Heart left ventricle (tissue), 13 donors: ENCODE measurements at regions not wholly inside any gene's neighbourhood (a gene's known extent, or its start where the extent isn't known, plus 50 kb on each side); places are given as distances from the start of the nearest gene placed in this dataset.

Experiments
- CTCF ChIP-seq, 12 donors: fragments of 200-600 bp; sonication (generic) in 4 of 12; IDR thresholded peaks; one replicate each; pipeline versions ENCODE4 v1.5.0 to v1.8.0; 2018 to 2022; ENCODE audit warnings: antibody characterized with exemption in 12 of 12, mild to moderate bottlenecking in 5 of 12
- POLR2A ChIP-seq, 2 donors: fragments of 450-650 bp; IDR thresholded peaks; one replicate each; pipeline ENCODE4 v1.6.1; 2017; ENCODE audit warnings: antibody characterized with exemption in 2 of 2, mild to moderate bottlenecking in 2 of 2, moderate library complexity in 2 of 2
- donor health status: ischemic (EF 13 %, LVEDD 7.1; RV severe dilation, severe dysfunction).
- donor health status: DM: no; HTN: yes; CAD: no.
- donor health status: DM: no; HTN: no; CAD: no.
- donor health status: ischemic (EF 25% LVEDD 6.9; RV normal size, moderate dysfunction).
- donor health status: ischemic (EF 25% LVEDD 5.7; RV mildly dilated, moderate dysfunction).
- donor health status: ischemic (EF 35%, LVEDD 5.7; RV mildly dilated, moderate dysfunction).
- donor health status: nonischemic (EF 11% LVEDD 7.7; RV severe dilation, severe dysfunction).
- donor health status: DM: yes; HTN: yes; CAD: no.
- donor health status: PGD.
- donor health status: ischemic (EF 29% LVEDD 5.4; RV normal size, mild dysfunction).
- donor health status: nonischemic (EF 23%, LVEDD 6.1; RV moderate dilation, normal function).

- TF ChIP-seq CTCF (IDR thresholded peaks at IDR 0.05), result no peak
- no peak for TF ChIP-seq POLR2A (IDR thresholded peaks at IDR 0.05)
These were observed 76.4 kb upstream of the SHISAL1 start for GRCh38 chr22:44389181-44389580.
